Panc1 (cell line): ENCODE measurements at regions not wholly inside any gene's neighbourhood (a gene's known extent, or its start where the extent isn't known, plus 50 kb on each side); places are given as distances from the start of the nearest gene placed in this dataset.

Source experiments
- ATAC-seq: fragments of 200-7000 bp; cut with Tn5 transposase; 2 replicates; pipeline ENCODE4 v1.9.1; 2020; ENCODE audit warnings: mild to moderate bottlenecking, moderate library complexity
- BruUV-seq: library from RNA; stranded (reverse); fragments of 400-500 nt; replicated peaks from 2 replicates; lab custom pipeline; 2021; lab: Mats Ljungman, UMichigan
- CTCF ChIA-PET: fragments of 300-600 bp; sonication (Branson Sonifier 250); formaldehyde crosslinking; loops from one replicate; lab custom pipeline; 2022; ENCODE audit warnings: antibody characterized with exemption; lab: Charles Lee
- POLR2A ChIA-PET: fragments of 300-600 bp; sonication (Branson Sonifier 250); formaldehyde crosslinking; loops from one replicate; lab custom pipeline; 2022; ENCODE audit warnings: antibody characterized with exemption; lab: Charles Lee
- DNase-seq: peaks from one replicate; pipeline ENCODE4 v3.0.0-alpha.2; 2010; ENCODE audit warnings: low read depth, low spot score
- H3K27ac ChIP-seq: 2 replicates; pipeline ENCODE4 v1.5.1; 2011; ENCODE audit warnings: mild to moderate bottlenecking, low read length, inconsistent platforms
- H3K27me3 ChIP-seq: fragments of 200-500 bp; sonication (Bioruptor generic); 2 replicates; pipeline ENCODE4 v1.6.0; 2014; ENCODE audit warnings: low read length, inconsistent platforms; ENCODE audit not compliant: control insufficient read depth, insufficient read depth
- H3K36me3 ChIP-seq: fragments of 200-500 bp; sonication (Bioruptor generic); 2 replicates; pipeline ENCODE4 v1.5.1; 2014; ENCODE audit warnings: inconsistent platforms, mild to moderate bottlenecking, low read length, moderate library complexity; ENCODE audit not compliant: control insufficient read depth, insufficient read depth
- H3K4me1 ChIP-seq: 2 replicates; pipeline ENCODE4 v1.5.1; 2011; ENCODE audit warnings: inconsistent platforms, mild to moderate bottlenecking, low read length, moderate library complexity; ENCODE audit not compliant: control insufficient read depth, insufficient read depth
- H3K4me3 ChIP-seq, 2 experiments: 2 replicates each; pipeline ENCODE4 v1.5.1; 2011 to 2012; ENCODE audit warnings: low read depth in 2 of 2, low read length in 2 of 2, mild to moderate bottlenecking in 2 of 2, inconsistent platforms in 1 of 2, moderate library complexity in 1 of 2
- H3K9me3 ChIP-seq: fragments of 200-500 bp; sonication (Bioruptor generic); 2 replicates; pipeline ENCODE4 v1.5.1; 2014; ENCODE audit warnings: low read depth, mild to moderate bottlenecking, inconsistent platforms, low read length, moderate library complexity; ENCODE audit not compliant: control insufficient read depth, insufficient read depth
- POLR2AphosphoS5 ChIP-seq: IDR thresholded peaks from 2 replicates; pipeline ENCODE4 v1.6.1; 2012; ENCODE audit warnings: mild to moderate bottlenecking, low read depth, low read length, moderate library complexity
- SIN3A ChIP-seq: IDR thresholded peaks from 2 replicates; pipeline ENCODE4 v1.6.1; 2012; ENCODE audit warnings: low read depth, mild to moderate bottlenecking, low read length, moderate library complexity, borderline replicate concordance; ENCODE audit not compliant: insufficient read depth
- TCF7L2 ChIP-seq: IDR thresholded peaks from 2 replicates; pipeline ENCODE4 v1.6.1; 2011; ENCODE audit warnings: mild to moderate bottlenecking, low read depth, low read length, inconsistent platforms
- in situ Hi-C: cut with HindIII; loops from 2 replicates; pipeline ENCODE4 v1.10.0; 2016; ENCODE audit warnings: low sequenced_read_pairs, low pct_unique_long_range_greater_than_20kb
- intact Hi-C: fragments of 100-400 bp; cut with micrococcal nuclease; formaldehyde crosslinking; loops from one replicate; pipeline ENCODE4 v1.10.0; 2022; ENCODE audit not compliant: unreplicated experiment
- TF ChIP-seq, protein P1 (sequence below), 2 experiments: IDR thresholded peaks; 2 replicates each; pipeline ENCODE4 v1.6.1; 2011 to 2012; ENCODE audit warnings: low read depth in 2 of 2, control low read depth in 1 of 2, low read length in 1 of 2, mild to moderate bottlenecking in 1 of 2, moderate library complexity in 1 of 2; ENCODE audit not compliant: insufficient read depth in 1 of 2
- TF ChIP-seq, protein P2 (sequence below): fragments of 450-650 bp; IDR thresholded peaks from 2 replicates; pipeline ENCODE4 v1.5.1; 2017; ENCODE audit warnings: mild to moderate bottlenecking

DNA sequence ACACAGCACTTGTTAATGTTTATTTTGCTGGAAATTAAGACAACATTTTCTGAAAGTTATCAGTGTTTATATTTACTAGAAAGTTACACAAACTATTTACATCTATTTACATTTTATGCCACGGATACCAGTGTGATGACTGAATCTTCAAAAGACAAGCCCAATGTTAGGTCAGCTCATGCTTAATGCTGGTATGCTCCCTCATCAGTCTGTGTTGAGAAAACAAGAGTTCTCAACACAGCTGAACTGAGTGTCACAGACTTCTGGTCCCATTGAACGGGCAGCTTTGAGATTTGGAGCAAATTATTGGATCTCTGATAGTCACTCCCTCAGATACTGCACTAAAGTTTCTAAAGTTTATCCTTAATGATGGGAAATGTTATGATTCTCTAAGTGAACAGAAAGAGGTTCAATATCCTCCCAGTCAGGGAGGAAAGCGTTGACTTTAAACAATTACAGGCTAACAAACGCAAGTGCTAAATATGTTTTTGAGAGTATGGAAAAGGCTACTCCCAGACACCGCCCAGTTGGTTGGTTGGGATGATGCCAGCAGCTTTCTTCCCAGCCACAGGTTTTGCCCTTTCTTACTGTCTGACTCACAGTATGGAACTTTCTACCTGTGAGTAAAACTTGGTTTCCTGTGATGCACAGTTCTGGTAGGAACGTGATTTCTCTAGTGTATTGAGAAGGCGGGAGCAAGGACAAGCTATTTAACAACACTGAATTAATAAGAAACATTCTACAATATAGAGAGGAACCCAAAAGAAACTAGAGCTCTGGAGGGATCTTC lies 1293.6 kb upstream of the TENM3 start:
- intact Hi-C loops (no loop called here), in situ Hi-C loops (no loop called here)
- BruUV-seq: no TSS peak
- ATAC-seq (no peak), DNase-seq (no peak)
- TF ChIP-seq SIN3A: no peak
- TF ChIP-seq, protein P1, sequence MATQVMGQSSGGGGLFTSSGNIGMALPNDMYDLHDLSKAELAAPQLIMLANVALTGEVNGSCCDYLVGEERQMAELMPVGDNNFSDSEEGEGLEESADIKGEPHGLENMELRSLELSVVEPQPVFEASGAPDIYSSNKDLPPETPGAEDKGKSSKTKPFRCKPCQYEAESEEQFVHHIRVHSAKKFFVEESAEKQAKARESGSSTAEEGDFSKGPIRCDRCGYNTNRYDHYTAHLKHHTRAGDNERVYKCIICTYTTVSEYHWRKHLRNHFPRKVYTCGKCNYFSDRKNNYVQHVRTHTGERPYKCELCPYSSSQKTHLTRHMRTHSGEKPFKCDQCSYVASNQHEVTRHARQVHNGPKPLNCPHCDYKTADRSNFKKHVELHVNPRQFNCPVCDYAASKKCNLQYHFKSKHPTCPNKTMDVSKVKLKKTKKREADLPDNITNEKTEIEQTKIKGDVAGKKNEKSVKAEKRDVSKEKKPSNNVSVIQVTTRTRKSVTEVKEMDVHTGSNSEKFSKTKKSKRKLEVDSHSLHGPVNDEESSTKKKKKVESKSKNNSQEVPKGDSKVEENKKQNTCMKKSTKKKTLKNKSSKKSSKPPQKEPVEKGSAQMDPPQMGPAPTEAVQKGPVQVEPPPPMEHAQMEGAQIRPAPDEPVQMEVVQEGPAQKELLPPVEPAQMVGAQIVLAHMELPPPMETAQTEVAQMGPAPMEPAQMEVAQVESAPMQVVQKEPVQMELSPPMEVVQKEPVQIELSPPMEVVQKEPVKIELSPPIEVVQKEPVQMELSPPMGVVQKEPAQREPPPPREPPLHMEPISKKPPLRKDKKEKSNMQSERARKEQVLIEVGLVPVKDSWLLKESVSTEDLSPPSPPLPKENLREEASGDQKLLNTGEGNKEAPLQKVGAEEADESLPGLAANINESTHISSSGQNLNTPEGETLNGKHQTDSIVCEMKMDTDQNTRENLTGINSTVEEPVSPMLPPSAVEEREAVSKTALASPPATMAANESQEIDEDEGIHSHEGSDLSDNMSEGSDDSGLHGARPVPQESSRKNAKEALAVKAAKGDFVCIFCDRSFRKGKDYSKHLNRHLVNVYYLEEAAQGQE (IDR thresholded peaks at IDR 0.05; ENCODE audit: insufficient read depth in 1 of 2, low read depth in 2 of 2, low read length in 1 of 2): no peak
- TF ChIP-seq, protein P2, sequence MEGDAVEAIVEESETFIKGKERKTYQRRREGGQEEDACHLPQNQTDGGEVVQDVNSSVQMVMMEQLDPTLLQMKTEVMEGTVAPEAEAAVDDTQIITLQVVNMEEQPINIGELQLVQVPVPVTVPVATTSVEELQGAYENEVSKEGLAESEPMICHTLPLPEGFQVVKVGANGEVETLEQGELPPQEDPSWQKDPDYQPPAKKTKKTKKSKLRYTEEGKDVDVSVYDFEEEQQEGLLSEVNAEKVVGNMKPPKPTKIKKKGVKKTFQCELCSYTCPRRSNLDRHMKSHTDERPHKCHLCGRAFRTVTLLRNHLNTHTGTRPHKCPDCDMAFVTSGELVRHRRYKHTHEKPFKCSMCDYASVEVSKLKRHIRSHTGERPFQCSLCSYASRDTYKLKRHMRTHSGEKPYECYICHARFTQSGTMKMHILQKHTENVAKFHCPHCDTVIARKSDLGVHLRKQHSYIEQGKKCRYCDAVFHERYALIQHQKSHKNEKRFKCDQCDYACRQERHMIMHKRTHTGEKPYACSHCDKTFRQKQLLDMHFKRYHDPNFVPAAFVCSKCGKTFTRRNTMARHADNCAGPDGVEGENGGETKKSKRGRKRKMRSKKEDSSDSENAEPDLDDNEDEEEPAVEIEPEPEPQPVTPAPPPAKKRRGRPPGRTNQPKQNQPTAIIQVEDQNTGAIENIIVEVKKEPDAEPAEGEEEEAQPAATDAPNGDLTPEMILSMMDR: no peak
- no peak for TF ChIP-seq POLR2AphosphoS5
- H3K9me3 ChIP-seq: no peaks in the 10 kb centered on the region
- H3K27me3 ChIP-seq: no peaks in the 10 kb centered on the region
- no peak overlapping the region for H3K27ac ChIP-seq
- H3K36me3 ChIP-seq: no peaks in the 10 kb centered on the region
- H3K4me3 ChIP-seq: no peak overlapping the region
- ChIA-PET POLR2A (no interaction called here), CTCF (no interaction called here)
- no peaks in the 10 kb centered on the region for H3K4me1 ChIP-seq

DNA sequence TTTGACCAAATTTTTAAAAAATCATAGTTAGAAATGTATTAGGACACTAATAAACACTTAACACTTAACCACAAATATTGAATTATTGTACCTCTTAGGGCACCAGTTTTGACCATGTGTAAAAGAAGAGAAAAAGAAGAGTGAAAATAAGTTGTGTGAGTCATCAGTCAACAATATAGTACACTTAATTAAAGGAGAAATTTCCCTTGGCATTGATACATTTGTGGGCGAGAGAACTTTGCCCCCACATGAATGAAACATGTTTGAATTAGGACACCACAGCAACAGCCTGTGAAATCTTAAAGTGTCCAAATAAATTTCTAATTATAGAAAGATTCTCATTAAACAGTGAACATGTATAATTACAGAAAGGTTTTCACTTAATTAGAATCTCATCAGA lies 1292.8 kb upstream of the TENM3 start:
- intact Hi-C loops: no loop called here
- no TSS peak for BruUV-seq

More for the DNA sequence above, 1292.8 kb upstream of the TENM3 start:
- H3K4me3 ChIP-seq: no peak overlapping the region
- DNase-seq: no peak
- ATAC-seq: no peak
- no peaks in the 10 kb centered on the region for H3K27me3 ChIP-seq
- H3K4me1 ChIP-seq: no peaks in the 10 kb centered on the region
- TF ChIP-seq SIN3A: no peak
- TF ChIP-seq POLR2AphosphoS5: no peak
- TF ChIP-seq, protein P1 (IDR thresholded peaks at IDR 0.05; ENCODE audit: insufficient read depth in 1 of 2, low read depth in 2 of 2, low read length in 1 of 2): no peak
- TF ChIP-seq, protein P2: no peak
- no peak for TF ChIP-seq TCF7L2
- ChIA-PET POLR2A (no interaction called here), CTCF (no interaction called here)
- in situ Hi-C loops: no loop called here
- no peaks in the 10 kb centered on the region for H3K9me3 ChIP-seq
- H3K36me3 ChIP-seq: no peaks in the 10 kb centered on the region
- no peak overlapping the region for H3K27ac ChIP-seq
